GM12865 (cell line): ENCODE measurements at regions not wholly inside any gene's neighbourhood (a gene's known extent, or its start where the extent isn't known, plus 50 kb on each side); places are given as distances from the start of the nearest gene placed in this dataset.
A peak's percentile ranks its signal among the peaks of the same experiment; 100 is the strongest.

Experiments used
- DNase-seq: peaks from one replicate; pipeline ENCODE4 v3.0.0; 2010; ENCODE audit warnings: low read depth
- H3K4me3 ChIP-seq: 2 replicates; pipeline ENCODE4 v1.5.1; 2011; ENCODE audit warnings: mild to moderate bottlenecking, low read depth, low read length, control low read depth
- CTCF ChIP-seq: IDR thresholded peaks from 2 replicates; pipeline ENCODE4 v1.5.1; 2011; ENCODE audit warnings: low read length, control low read depth, low read depth, inconsistent platforms; ENCODE audit not compliant: insufficient read depth; ENCODE audit errors: missing control alignments

DNA sequence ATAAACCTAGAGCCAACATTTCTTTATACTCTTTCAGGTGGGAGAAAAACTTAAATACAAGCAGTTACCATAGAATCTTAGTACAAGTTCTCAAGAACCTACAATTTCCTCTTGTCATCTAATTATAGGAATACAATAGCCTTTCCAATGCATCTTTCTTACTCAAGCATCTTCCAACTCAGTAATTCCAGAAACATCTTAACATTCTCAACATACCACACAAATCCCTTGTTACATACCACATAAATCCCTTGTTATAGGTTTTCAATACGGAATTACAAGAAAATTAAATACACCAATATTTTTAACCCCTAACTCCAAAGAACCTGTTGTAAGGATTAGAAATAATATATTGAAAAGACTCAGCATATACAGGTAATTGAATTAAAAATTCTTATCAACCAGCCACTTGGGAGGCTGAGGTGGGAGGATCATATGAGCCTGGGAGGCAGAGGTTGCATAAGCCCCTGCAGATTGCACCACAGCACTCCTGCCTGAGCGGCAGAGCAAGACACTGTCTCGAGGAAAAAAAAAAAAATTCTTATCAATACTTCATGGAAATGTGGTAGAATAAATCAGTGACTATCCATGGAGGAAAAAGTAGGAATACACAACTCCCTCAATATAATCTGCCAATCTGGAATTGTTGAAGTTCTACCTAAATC is 127.5 kb upstream of the CCDC28A start:
- DNase-seq: no peak
- no peak for TF ChIP-seq CTCF
- no peak overlapping the region for H3K4me3 ChIP-seq

GRCh38 chr6:138647006-138647405 is 126.6 kb upstream of the CCDC28A start:
- no peak overlapping the region for H3K4me3 ChIP-seq
- no peak for TF ChIP-seq CTCF
- DNase-seq: no peak

- DNase-seq: no peak
- H3K4me3 ChIP-seq: no peak overlapping the region
- no peak for TF ChIP-seq CTCF
Measured at GRCh38 chr6:138648127-138648526, 125.4 kb upstream of the CCDC28A start.

GRCh38 chr6:138651491-138651890 is 122.1 kb upstream of the CCDC28A start:
- no peak for DNase-seq
- H3K4me3 ChIP-seq: no peak overlapping the region
- no peak for TF ChIP-seq CTCF

DNA sequence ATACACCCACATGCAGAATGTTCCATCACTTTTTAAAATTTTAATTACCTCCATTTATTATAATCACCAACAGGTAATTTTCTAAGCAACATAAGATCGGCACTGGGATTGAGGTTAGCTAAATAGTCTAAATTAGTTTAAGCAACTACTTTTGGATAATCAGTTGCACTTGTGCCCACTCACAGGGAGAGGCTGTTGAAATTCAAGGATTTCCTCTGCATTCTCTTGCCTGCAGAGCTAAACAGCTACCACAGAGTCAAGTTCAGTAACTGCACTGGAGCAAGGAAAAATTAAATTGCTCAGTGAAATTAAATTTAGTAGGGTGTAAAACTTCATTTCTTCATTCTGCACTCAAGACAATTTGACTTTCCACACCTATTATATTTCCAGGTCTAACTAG is 120.7 kb upstream of the CCDC28A start:
- no peak for TF ChIP-seq CTCF
- no peak for DNase-seq

DNA sequence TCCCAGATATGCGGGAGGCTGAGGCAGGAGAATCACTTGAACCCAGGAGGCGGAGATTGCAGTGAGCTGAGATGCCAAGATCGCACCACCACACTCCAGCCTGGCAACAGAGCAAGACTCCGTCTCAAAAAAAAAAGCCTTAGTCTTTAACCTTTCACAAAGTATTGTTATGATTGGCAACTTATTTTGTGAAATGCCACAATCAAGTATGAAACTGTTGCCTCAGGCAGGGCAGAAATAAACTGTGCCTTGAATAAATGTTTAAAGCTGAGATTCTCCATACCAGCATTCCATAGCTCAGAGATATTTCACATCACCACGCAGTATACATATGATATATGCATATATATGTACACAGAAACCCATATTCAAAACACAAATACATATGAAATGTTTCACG is 120.1 kb upstream of the CCDC28A start:
- no peak overlapping the region for H3K4me3 ChIP-seq
- no peak for TF ChIP-seq CTCF
- no peak for DNase-seq

More for the DNA sequence above, 120.7 kb upstream of the CCDC28A start:
- H3K4me3 ChIP-seq: no peak overlapping the region

GRCh38 chr6:138654715-138655634 is 118.6 kb upstream of the CCDC28A start:
- peak; percentile 51 for DNase-seq
- H3K4me3 ChIP-seq: no peak overlapping the region
- no peak for TF ChIP-seq CTCF
